Iris pigment epithelial cell (primary cell): ENCODE measurements at regions not wholly inside any gene's neighbourhood (a gene's known extent, or its start where the extent isn't known, plus 50 kb on each side); places are given as distances from the start of the nearest gene placed in this dataset.
"Not testable (repeated sequence)": the region's sequence is repeated elsewhere in the genome, so short reads cannot be mapped to it uniquely, and the experiment has no call there.

Source experiments
- DNase-seq: peaks from one replicate; pipeline ENCODE4 v3.0.0-alpha.2; 2011; ENCODE audit warnings: low read depth

DNA sequence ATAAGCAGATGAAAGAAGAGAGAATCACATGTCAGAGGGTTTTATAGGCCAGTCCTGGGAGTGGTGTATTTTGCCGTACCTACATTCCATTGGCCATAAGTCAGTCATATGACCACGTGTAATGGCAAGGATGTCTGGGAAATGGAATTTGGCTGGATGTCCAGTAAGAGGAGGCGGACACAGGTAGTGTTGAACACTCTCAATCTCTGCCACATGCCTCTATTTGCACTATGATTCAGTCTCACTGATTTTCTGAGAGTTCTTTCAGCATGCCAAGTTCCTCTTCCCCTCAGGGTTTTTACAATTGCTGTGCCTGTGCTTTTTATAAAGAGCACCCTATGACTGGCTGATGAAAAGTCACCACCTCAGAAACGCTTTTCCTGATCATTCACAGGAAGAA, 164.2 kb upstream of the GPR101 start:
- no peak for DNase-seq

DNA sequence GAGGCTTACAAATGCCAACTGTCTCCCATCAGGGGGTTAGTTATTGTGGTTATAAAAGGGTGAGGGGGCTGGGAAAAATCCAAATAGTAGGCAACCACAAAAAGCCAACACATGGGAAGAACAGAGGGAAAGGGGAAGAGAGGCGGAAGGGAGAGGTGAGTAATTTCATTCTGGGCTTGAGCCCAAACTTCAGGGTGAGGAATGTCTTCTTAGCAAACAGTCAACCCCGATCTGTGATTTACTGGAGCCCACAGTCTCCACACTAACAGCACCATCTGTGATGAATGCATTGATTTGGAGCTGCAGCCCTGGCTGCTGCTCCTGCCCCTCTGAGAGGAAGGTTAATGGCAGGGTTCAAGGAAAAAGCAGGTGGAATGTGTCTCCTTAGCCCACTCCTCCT, 162.2 kb upstream of the GPR101 start:
- peak; percentile 16 for DNase-seq

DNA sequence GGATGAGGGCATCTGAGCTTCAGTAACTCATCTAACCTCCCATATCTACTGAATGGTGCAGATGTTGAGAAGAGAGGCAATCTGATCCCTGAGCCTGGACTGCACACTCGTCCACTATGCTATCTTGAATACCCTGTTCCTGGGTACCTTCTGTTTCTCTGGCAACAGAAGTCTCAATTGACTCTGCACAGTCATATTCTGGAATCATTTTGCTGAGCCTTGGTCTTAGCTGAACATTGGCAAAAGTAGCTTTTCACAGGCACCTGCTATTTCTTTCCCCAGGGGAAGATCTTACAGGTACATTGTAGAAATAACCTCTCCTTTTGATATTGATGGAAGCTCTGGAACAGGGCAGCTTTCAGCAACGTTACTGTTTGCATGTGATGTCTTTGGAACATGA, 161.5 kb upstream of the GPR101 start:
- no peak for DNase-seq

DNA sequence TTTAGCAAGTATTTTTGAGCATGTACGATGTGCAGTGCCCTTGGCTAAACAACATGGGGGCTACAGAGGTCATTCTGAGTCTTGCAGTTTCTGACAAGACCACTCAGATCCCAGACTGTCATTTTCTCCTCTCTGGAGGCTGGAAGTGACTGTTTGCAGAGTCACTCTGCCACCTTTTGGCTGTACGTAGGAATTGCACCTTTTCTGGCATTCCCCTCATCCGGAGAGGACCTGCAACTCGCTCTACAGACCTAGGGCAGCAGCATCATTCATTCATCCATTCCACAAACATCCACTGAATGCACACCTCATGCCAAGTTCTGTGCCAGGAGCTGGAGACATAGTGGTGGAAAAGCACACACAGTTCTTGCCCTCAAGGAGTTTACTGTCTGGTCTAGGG, 160.4 kb upstream of the GPR101 start:
- DNase-seq: peak; percentile 16

DNA sequence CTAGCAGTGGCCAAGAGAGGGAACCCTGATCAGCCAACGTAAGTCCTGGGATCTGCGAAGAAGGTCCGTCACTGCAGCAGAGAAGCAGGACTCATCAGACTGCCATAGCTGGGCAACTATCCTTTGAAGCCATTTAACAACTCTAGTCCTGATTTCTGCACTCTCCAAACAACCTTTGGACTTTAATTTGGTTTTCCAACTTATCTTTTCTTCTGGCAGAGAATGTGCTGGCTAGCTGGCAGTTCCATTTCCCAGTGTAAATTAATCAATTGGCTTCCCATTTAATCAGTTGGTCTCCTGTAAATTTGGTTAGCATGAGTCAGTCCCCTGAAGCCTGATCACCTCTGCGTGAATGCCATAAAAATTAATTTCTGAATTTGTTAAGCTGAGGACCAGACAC, 153.7 kb upstream of the GPR101 start:
- no peak for DNase-seq

DNA sequence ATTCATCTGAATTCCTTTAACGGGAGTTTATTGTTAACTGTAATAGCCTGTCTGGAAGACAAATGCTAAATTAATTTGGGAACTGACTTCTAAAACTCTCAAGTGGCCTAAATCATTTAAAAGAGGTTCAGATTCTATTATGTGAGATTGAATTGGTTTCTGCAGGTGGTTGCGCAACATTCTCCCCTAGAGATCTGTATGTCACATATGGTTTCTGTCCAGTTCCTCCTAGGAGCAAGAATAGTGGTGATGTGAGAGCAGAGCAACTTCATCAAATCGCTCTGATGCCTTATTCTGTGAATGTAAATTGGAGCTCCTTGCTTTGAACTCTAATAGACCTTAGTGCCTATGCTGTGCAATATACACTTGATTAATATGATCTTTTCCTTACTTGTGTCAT, 144.6 kb upstream of the GPR101 start:
- DNase-seq: no peak

DNA sequence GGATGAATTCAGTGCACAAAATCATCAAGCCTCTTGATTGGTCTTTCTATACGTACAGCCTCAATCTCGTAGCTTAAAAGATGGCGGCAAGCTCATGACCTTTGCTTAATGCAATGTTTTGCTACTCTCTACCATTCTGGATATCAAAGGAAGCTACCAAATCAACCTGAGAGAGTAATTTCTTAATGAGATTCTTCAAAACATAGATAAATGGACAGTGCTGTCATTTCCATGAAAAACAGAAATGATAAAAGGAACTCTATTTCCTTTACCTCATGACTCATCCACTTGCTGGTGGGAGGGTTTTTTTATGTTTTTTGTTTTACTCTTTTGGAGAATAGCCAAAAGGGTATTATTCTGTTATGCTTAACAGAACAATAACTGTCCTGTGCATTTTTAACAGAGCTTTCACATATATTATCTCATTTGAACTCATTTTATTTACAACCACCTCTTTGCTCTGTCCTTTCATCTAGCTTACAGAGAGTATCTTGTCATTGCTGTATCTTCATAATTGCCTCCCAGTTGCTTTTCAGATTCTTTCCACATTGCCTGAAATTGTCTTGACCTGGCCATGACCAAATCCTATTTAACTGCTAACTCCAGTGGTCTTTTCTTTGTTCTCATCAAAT, 138.6 kb upstream of the GPR101 start:
- no peak for DNase-seq

DNA sequence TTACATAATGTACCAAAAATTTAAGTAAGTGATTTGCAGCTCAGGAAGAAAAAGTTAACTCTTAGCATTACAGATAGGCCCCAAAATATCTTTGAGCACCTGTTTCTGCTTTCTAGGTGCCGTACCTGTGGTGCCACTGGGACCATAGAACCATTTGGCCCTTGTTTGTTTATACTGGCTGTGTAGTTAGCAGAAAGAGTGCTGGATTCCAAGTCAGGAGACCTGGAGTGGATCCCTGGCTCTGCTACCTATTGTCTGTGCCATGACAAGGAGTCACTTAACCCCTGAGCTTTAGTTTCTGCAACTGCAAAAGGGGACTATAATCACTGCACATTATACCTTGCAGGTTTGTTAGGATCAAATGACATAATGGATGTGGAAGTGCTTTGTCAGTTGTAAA, 137.8 kb upstream of the GPR101 start:
- no peak for DNase-seq

DNA sequence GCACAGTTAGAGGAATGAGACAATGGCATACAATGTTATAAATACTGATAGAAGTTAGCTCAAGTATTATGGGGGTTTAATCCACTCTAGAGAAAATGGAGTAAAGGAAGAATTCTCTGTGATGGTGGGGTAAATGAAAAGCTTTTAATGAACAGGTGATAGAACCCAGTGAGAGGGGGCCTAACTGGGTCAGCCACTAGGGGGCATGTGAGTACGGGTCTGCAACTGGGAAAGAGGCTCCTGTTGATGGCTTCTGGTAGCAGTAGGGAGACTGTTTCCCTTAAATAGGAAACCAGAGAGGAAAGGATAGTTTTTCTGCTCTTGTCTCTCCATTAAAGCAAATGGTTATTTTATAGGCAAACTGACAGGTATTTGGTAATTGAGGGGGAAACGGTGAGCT, 132.8 kb upstream of the GPR101 start:
- DNase-seq: no peak

DNA sequence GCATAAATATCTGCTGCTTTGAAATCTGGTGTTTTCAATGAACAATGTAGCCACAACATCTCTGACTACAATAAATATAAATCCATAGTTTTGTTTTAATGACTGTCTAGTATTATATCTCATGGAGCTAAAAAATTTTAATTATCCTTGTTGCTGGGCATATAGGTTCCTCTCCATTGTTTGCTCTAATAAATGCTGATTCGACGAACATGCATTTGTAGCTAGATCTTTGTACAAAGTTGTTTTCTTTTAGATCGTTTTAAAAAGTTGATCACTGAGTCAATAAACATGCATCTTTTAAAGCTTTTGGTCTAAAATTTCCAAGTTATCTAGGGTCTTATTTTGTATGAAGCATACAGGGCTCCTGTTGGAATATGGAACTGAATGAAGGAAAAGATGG, 130.5 kb upstream of the GPR101 start:
- DNase-seq: no peak

DNA sequence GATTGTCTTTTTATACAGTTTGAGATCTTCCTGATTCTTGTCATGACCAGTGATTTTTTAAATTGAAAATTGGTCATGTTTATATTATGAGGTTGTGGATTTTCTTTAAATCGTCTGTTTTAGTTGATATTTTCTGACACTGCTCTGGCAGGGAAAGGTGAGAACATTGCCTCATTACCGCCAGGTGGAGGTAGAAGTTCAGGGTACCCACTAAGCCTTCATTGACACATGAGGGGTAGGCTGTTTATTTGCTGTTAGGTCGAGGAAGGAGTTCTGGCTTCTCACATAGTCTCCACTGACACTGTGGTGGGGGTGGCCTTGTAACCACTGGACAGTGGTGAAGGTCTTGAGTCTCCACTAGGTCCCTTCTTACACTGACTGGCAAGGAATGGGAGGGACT, 117.6 kb upstream of the GPR101 start:
- DNase-seq: no peak

DNA sequence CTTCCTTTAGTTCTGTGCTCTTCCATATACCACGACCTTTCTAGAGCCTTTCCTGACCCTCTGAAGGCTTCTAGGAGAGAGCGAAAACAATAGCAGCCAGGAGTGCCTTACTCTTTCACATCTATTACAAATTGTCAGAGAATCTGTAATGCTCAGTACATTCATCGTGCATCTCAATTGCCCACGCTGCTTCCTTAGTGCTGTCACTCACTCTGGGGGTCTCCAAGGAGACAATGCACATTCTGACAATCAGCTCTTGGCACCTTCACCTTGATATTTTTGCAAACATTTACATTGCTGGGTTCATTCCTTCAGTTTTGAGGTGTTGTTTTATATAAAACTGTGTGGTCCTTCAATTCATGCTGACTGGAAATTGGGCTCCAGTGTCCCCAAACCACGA, 110.1 kb upstream of the GPR101 start:
- DNase-seq: no peak

DNA sequence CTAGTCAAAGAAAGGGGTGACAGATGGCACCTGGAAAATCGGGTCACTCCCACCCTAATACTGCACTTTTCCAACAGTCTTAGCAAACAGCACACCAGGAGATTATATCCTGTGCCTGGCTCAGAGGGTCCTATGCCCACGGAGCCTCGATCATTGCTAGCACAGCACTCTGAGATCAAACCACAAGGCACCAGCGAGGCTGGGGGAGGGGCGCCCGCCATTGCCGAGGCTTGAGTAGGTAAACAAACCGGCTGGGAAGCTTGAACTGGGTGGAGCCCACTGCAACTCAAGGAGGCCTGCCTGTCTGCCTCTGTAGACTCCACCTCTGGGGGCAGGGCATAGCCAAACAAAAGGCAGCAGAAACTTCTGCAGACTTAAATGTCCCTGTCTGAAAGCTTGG, 88.9 kb upstream of the GPR101 start:
- DNase-seq: not testable (repeated sequence)

DNA sequence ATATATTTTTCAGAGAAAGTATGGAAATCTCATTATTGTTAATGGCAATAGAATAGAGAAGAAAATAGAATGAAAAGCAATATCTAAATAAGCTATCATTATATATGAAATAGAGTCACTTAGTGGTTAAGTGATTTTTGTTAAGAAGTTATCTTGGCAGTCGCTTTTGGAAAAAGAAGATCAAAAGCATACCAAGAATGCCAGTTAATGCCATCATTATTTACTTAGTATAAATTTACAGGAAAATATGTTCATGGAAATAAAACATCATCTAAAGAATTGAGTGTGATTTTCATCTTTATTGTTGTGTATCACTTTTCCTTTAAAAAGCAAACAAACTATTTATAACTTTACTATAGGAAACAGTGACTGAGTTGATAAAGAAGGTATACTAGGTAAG, 85.3 kb upstream of the GPR101 start:
- DNase-seq: no peak

DNA sequence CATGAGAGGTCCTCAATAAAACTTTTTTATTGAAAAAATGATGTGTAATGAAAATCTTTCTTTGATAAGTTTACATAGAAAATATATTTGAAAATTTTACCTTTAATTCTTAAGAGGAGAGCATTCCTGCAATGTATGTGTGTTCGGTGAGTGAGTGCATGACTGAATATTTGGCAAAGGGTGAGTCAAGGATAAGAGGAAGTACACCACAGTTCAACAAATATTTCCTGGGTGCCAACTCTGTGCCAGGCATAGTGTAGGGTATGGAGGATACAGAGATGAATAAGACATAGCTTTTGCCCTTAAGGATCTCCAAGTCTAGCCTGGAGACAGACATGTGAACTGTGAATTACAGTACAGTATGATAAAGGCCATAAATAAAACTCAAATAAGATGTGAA, 84.7 kb upstream of the GPR101 start:
- DNase-seq: no peak

DNA sequence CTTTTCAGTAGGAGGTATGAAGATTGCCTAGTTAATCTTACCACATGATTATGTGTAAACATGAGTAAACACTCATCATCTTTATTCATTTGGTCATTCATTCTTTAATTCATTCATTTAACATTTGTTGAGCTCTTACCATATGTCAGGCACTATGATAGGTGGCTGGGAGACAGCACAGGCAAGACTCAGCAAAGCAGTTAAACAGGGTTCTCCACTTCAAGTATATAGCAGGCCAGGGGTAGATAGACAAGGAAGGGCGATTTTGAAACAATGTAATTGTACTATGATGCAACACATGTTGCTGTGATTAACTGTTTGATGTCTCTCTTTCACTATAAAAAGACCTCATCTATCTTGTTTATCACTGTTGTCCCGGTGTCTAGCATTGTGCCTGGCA, 84.3 kb upstream of the GPR101 start:
- no peak for DNase-seq

DNA sequence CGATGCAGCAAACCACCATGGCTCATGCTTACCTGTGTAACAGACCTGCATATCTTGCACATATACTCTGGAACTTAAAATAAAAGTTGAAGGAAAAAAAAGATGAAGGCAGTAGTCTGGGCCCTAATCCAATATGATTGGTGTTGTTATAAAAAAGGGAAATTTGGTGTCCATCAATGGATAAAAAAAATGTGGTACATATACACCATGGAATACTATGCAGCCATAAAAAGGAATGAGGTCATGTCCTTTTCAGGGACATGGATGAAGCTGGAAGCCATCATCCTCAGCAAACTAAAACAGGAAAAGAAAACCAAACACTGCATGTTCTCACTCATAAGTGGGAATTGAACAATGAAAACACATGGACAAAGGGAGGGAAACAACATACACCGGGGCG, 74.1 kb upstream of the GPR101 start:
- DNase-seq: not testable (repeated sequence)

DNA sequence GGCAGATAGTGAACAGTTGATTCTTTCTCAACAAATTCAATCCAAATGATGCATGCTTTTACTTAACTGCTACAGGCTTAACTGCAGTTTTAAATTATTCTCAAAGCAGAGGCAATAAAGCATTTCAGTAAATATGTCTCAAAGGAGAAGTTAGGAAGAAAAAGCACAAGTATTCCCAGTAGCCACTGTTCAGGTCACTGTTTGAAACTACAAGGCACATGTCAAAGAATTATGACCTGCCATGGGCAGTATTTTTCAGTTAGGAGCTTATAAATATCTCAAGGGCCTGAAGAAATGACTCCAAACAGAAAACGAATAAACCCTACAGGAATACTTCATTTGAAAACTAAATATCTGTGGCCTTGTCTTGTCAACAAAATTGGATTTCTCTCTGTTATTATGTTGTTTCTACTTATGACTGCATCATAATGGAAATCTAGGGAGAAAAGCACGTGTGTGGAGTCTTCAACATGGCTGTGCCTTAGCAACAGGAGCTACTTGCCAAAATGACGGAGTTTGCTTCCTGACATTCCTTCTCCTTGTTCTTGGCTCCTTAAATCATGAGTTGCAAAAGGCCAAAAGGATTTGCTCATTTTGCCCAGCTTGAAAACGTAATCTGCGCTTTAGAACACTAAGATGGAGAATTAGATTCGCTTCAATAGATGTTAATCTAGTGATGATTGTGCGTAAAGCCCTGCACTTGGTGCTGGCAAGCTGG, 67.6 kb upstream of the GPR101 start:
- DNase-seq: no peak
